Activated CD4-positive, alpha-beta T cell treated with anti-CD3 and anti-CD28 coated beads for 36 hours (primary cell): ENCODE measurements at regions not wholly inside any gene's neighbourhood (a gene's known extent, or its start where the extent isn't known, plus 50 kb on each side); places are given as distances from the start of the nearest gene placed in this dataset.

ENCODE experiments used
- ATAC-seq: fragments of 200-7000 bp; cut with Tn5 transposase; one replicate; pipeline ENCODE4 v1.10.0; 2021; ENCODE audit warnings: mild to moderate bottlenecking, moderate library complexity
- CTCF ChIA-PET: fragments of 350-600 bp; sonication (Branson Sonifier 250); formaldehyde crosslinking; loops from one replicate; lab custom pipeline; 2021; ENCODE audit warnings: antibody characterized with exemption; lab: Charles Lee
- POLR2A ChIA-PET: fragments of 350-600 bp; sonication (Branson Sonifier 250); formaldehyde crosslinking; loops from one replicate; lab custom pipeline; 2021; ENCODE audit warnings: antibody characterized with exemption, inconsistent platforms; lab: Charles Lee
- DNase-seq: peaks from one replicate; pipeline ENCODE4 v3.0.0-alpha.2; 2020
- H3K27ac Mint-ChIP-seq: one replicate; pipeline ENCODE4 v1.8.0; 2021; ENCODE audit warnings: mixed read lengths
- H3K27me3 Mint-ChIP-seq: one replicate; pipeline ENCODE4 v1.8.0; 2021; ENCODE audit warnings: mixed read lengths
- H3K36me3 Mint-ChIP-seq: one replicate; pipeline ENCODE4 v1.8.0; 2021; ENCODE audit warnings: low read depth, mixed read lengths
- H3K4me1 Mint-ChIP-seq: one replicate; pipeline ENCODE4 v1.8.0; 2021; ENCODE audit warnings: mixed read lengths
- H3K4me3 Mint-ChIP-seq: one replicate; pipeline ENCODE4 v1.8.0; 2021; ENCODE audit warnings: mild to moderate bottlenecking, moderate library complexity, mixed read lengths
- H3K9me3 Mint-ChIP-seq: one replicate; pipeline ENCODE4 v1.8.0; 2021; ENCODE audit warnings: low read depth, mixed read lengths
- intact Hi-C, 2 experiments: fragments of 100-400 bp; cut with DNase I in 1 of 2; cut with micrococcal nuclease in 1 of 2; formaldehyde crosslinking; loops; one replicate each; pipeline versions ENCODE4 v1.14.2 to v1.15.1; 2022 to 2024; cut with DNase I, micrococcal nuclease

DNA sequence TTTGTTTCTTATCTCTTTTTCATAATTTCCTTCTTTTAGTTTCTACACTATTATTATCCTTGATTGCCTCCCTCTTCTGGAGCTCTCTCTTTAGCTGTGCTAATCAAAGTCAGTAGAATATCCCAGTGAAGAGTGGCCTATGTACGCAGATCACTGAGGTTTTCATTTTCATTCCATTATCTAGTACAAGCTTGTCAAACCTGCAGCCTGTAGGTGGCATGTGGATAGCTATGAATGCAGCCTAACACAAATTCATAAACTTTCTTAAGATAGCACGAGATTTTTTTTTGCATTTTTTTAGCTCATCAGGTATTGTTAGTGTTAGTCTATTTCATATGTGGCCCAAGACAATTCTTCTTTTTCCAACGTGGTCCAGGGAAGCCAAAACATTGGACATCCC is 825.7 kb upstream of the MAP3K7 start:
- H3K4me1 Mint-ChIP-seq, result no peaks in the 10 kb centered on the region
- ChIA-PET CTCF (no interaction called here), POLR2A (no interaction called here)
- no peaks in the 10 kb centered on the region for H3K36me3 Mint-ChIP-seq
- ATAC-seq (no peak), DNase-seq (no peak)
- intact Hi-C loops, result no loop called here
- H3K27ac Mint-ChIP-seq, result no peak overlapping the region
- H3K27me3 Mint-ChIP-seq, result no peaks in the 10 kb centered on the region
- peaks cover 7% of the 10 kb centered on the region for H3K9me3 Mint-ChIP-seq
- H3K4me3 Mint-ChIP-seq, result no peak overlapping the region

DNA sequence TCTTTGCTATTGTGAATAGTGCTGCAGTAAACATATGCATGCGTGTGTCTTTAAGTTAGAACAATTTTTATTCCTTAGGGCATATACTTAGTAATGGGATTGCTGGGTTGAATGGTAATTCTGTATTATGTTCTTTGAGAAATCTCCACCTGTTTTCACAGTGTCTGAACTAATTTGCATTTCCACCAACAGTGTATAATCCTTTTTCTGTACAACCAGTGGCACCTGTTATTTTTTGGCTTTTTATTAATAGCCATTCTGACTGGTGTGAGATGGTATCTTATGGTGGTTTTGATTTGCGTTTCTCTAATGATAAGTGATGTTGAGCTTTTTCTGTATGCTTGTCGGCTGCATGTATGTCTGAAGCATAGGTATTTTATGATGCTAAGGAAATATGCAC is 820.8 kb upstream of the MAP3K7 start:
- no peaks in the 10 kb centered on the region for H3K4me1 Mint-ChIP-seq
- H3K36me3 Mint-ChIP-seq, result no peaks in the 10 kb centered on the region
- intact Hi-C loops, result no loop called here
- no peak overlapping the region for H3K4me3 Mint-ChIP-seq
- POLR2A ChIA-PET, result no interaction called here
- H3K27ac Mint-ChIP-seq, result no peak overlapping the region
- H3K27me3 Mint-ChIP-seq, result no peaks in the 10 kb centered on the region
- no peak for DNase-seq
- ATAC-seq, result no peak
- H3K9me3 Mint-ChIP-seq, result peaks cover 8% of the 10 kb centered on the region
- CTCF ChIA-PET, result no interaction called here

DNA sequence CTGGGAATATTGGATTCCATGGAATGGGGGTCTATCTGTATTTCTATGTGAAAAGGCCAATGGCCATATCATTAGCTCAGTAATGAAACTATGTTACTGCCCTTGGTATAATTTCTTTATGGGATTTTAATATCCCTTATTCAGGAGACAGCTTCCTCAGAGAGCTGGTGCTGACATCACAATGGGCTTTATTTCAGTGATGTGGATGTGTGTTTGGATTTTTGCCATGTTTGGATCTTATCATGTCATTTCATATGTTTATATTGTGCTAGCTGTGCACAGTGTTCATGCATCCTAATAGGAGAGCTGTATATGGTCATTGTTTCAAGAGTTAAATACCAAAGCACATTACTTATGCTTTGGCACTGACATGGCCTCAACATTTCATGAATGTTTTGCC is 806.1 kb upstream of the MAP3K7 start:
- POLR2A ChIA-PET, result no interaction called here
- no peak for ATAC-seq
- no peaks in the 10 kb centered on the region for H3K27me3 Mint-ChIP-seq
- intact Hi-C loops, result no loop called here
- peaks cover 10% of the 10 kb centered on the region for H3K9me3 Mint-ChIP-seq
- H3K4me1 Mint-ChIP-seq, result no peaks in the 10 kb centered on the region
- no peak overlapping the region for H3K4me3 Mint-ChIP-seq
- CTCF ChIA-PET, result no interaction called here
- no peak for DNase-seq
- H3K36me3 Mint-ChIP-seq, result no peaks in the 10 kb centered on the region
- no peak overlapping the region for H3K27ac Mint-ChIP-seq

DNA sequence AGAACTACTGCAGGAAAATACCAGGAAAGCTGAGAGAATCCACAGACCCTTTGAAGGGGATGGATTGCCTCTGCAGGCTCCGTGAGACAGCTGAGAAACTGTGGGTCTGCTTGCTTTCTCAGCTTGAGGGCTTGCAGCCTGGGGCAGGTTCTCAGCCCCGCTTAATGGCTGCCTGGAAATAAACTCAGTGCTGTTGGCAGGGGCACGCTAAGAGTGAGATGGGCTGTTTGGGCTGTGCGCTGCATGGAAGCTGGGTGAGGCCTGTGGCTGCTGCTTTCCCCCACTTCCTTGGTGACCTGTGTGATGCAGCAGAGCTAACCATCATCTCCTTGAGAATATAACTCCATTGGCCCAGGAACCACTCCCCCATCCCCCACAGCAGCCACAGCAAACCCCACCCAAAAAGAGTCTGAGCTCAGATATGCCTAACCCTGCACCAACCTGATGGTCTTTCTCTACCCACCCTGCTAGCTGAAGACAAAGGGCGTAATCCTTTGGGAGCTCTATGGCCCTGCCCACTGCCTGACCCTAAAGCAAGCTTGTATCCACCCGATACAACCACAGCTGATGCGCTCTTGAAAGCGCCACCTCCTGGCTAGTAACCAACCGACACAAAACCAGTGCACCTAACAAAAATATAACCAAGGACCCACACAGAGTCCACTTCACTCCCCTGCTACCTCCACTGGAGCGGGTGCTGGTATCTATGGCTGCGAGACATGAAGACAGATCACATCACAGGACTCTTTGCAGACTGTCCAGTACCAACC is 800.6 kb upstream of the MAP3K7 start:
- ATAC-seq (no peak), DNase-seq (no peak)
- CTCF ChIA-PET, result no interaction called here
- Mint-ChIP-seq H3K36me3 (no peaks in the 10 kb centered on the region), H3K27me3 (no peaks in the 10 kb centered on the region), H3K9me3 (peaks cover 14% of the 10 kb centered on the region), H3K4me1 (no peaks in the 10 kb centered on the region), H3K27ac (no peak overlapping the region), H3K4me3 (no peak overlapping the region)
- intact Hi-C loops, result no loop called here
- POLR2A ChIA-PET, result no interaction called here

DNA sequence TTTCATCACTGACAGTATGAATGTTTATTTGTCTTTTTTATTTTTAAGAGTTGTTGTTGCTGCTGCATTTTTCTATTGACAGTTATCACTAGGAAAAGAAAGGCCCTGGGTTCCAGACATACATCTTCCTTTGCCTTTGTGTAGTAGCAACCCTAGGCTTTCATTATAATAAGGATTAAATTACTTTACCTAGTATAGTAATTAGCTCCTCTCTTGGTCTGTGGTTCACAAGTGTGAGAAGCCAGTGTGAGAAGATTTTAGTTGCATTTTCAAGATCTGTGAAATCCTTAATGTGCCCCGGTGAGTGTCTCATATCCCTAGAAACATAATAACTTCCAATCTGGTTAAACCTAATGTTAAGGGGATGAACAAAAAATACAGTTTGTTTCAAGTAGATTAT is 799.3 kb upstream of the MAP3K7 start:
- Mint-ChIP-seq H3K27ac (no peak overlapping the region), H3K4me1 (no peaks in the 10 kb centered on the region), H3K27me3 (no peaks in the 10 kb centered on the region), H3K9me3 (peaks cover 7% of the 10 kb centered on the region), H3K36me3 (no peaks in the 10 kb centered on the region), H3K4me3 (no peak overlapping the region)
- ChIA-PET POLR2A (no interaction called here), CTCF (no interaction called here)
- DNase-seq, result no peak
- ATAC-seq, result no peak
- intact Hi-C loops, result no loop called here

DNA sequence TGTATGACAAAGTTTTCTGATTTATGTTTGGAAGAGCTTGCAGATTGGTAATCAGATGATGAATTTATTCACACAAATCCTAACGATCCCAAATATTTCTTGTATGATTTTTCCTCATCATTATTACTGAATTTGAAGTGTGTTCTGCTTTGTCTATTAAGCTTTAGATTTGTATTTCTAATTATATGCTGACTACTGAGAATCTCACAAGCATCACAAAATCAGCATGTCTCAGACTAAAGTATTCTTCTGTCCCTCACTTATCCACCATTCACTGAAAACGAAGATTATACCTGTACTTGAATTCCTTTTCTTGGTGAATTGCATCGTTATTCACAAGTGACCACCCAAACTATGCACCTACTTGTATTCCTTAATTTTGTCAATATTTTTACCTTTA is 796.3 kb upstream of the MAP3K7 start:
- Mint-ChIP-seq H3K4me1 (no peaks in the 10 kb centered on the region), H3K27ac (no peak overlapping the region), H3K36me3 (no peaks in the 10 kb centered on the region), H3K9me3 (peaks cover 6% of the 10 kb centered on the region), H3K4me3 (no peak overlapping the region), H3K27me3 (no peaks in the 10 kb centered on the region)
- intact Hi-C loops, result no loop called here
- DNase-seq, result no peak
- ChIA-PET CTCF (no interaction called here), POLR2A (no interaction called here)
- no peak for ATAC-seq

DNA sequence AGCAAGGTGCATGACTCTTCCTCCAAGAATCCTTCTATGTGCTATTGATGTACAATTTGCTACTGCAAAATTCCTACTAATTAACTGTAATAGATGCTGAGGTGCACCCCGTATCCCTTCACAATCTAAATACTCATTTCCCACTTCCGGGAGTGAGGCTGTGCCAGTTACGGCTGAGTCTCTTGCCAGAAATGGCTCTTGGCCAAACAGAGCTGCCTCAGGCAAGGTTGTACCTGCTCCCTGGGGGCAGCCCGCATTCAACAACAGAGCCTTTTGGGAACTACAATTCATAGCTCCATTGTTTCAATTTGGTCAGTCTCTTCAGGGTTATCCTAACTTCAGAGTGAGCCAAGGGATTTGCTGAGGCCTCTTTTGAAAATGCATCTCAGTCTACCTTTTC is 789.8 kb upstream of the MAP3K7 start:
- Mint-ChIP-seq H3K9me3 (no peaks in the 10 kb centered on the region), H3K27me3 (peaks cover 2% of the 10 kb centered on the region), H3K4me3 (no peak overlapping the region), H3K36me3 (no peaks in the 10 kb centered on the region), H3K27ac (no peak overlapping the region), H3K4me1 (no peaks in the 10 kb centered on the region)
- ATAC-seq, result no peak
- DNase-seq, result no peak
- ChIA-PET CTCF (no interaction called here), POLR2A (no interaction called here)
- intact Hi-C loops, result no loop called here

DNA sequence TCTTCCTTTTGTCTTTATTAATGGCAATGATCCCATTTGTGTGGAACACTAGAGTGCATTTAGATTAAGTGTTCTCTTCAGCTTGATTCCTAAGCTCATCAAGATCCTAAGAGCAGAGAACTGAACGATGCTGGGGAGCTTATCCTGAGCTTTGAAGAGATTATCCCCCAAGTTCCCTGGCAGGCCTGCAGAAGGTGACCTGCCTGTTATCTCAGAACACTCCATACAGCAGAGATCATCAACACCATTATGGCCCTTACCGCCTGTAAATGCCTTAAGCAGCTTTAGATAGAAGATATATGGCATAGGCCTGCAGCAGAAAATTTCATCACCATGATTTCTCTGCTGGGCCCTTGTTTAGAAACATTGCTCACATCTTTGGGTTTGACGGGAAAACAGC is 779.9 kb upstream of the MAP3K7 start:
- H3K4me1 Mint-ChIP-seq, result no peaks in the 10 kb centered on the region
- POLR2A ChIA-PET, result no interaction called here
- no peaks in the 10 kb centered on the region for H3K27me3 Mint-ChIP-seq
- no peak overlapping the region for H3K27ac Mint-ChIP-seq
- CTCF ChIA-PET, result interaction anchor here (1.0 kb wide), 1 partner anchor 29 kb away, joined by 3 read pairs; no protein-coding TSS in a partner anchor
- no peaks in the 10 kb centered on the region for H3K36me3 Mint-ChIP-seq
- intact Hi-C loops, result no loop called here
- ATAC-seq (no peak), DNase-seq (no peak)
- H3K9me3 Mint-ChIP-seq, result peaks cover 5% of the 10 kb centered on the region
- no peak overlapping the region for H3K4me3 Mint-ChIP-seq

DNA sequence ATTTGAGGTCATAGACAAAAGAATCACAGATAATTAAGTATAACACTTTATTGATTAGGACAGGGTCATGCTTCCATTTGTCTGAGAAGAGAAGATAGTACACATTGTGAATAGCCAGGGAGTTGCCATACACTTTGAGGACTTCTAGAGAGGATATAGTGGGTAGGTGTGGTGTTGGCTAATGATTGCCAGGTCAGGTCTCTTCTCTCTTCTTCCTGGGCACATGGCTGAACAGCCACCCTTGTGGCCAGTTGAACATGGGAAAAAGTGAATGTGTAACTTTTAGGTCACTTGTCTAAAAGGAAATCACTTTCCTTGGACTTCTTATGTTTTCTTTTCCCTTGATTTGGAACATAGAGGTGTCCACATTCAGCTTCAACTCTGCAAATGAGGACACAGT is 772.1 kb upstream of the MAP3K7 start:
- DNase-seq, result no peak
- CTCF ChIA-PET, result no interaction called here

DNA sequence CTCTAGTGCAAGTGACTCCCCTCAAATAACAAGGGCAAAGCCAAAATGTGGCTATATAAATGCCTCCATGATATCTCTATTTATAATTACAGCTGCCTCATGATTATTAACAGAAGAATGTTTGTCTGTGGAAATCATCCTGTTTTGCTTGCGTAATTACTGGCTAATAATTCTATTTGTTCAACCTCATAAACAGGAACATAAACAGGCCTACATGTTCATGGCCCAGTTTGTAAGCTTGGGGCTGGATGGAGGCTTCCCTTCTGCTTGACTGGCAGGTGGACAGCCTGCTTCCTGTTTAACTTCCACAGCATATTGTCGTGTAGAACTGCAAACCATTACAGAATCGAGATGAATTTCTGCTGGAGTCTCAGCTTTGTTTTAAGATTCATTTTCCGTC is 766.0 kb upstream of the MAP3K7 start:
- Mint-ChIP-seq H3K9me3 (no peaks in the 10 kb centered on the region), H3K4me1 (no peaks in the 10 kb centered on the region), H3K36me3 (no peaks in the 10 kb centered on the region), H3K27ac (no peak overlapping the region), H3K4me3 (no peak overlapping the region), H3K27me3 (no peaks in the 10 kb centered on the region)
- intact Hi-C loops, result no loop called here
- ChIA-PET POLR2A (no interaction called here), CTCF (no interaction called here)
- ATAC-seq, result no peak
- DNase-seq, result no peak

More for the DNA sequence above, 772.1 kb upstream of the MAP3K7 start:
- Mint-ChIP-seq H3K4me3 (no peak overlapping the region), H3K27me3 (no peaks in the 10 kb centered on the region), H3K27ac (no peak overlapping the region), H3K4me1 (no peaks in the 10 kb centered on the region), H3K9me3 (peaks cover under 1% of the 10 kb centered on the region), H3K36me3 (no peaks in the 10 kb centered on the region)
- POLR2A ChIA-PET, result no interaction called here
- intact Hi-C loops, result no loop called here
- ATAC-seq, result no peak

DNA sequence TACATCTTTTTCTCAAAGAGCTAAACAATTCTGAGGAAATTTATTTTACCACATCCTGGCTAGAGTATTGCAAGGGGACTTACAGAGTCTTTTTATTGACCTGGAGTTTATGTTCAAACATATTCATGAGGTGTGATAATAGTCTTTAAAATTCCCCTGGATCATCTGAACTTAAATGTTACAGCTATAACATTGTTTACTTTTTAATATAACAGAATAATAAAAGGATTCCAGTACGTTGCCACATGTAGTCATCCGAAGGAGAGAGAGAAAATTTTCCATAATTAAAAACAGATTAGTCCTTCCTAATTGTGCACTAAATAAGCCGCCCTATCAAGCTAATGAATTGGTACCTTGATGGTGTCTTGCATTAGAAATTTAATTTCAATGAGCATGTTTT is 765.4 kb upstream of the MAP3K7 start:
- no peak for DNase-seq
- no peaks in the 10 kb centered on the region for H3K4me1 Mint-ChIP-seq
- H3K4me3 Mint-ChIP-seq, result no peak overlapping the region
- no peaks in the 10 kb centered on the region for H3K27me3 Mint-ChIP-seq
- POLR2A ChIA-PET, result no interaction called here
- intact Hi-C loops, result no loop called here
- CTCF ChIA-PET, result no interaction called here
- no peak for ATAC-seq
- no peak overlapping the region for H3K27ac Mint-ChIP-seq
- no peaks in the 10 kb centered on the region for H3K36me3 Mint-ChIP-seq
- H3K9me3 Mint-ChIP-seq, result no peaks in the 10 kb centered on the region

DNA sequence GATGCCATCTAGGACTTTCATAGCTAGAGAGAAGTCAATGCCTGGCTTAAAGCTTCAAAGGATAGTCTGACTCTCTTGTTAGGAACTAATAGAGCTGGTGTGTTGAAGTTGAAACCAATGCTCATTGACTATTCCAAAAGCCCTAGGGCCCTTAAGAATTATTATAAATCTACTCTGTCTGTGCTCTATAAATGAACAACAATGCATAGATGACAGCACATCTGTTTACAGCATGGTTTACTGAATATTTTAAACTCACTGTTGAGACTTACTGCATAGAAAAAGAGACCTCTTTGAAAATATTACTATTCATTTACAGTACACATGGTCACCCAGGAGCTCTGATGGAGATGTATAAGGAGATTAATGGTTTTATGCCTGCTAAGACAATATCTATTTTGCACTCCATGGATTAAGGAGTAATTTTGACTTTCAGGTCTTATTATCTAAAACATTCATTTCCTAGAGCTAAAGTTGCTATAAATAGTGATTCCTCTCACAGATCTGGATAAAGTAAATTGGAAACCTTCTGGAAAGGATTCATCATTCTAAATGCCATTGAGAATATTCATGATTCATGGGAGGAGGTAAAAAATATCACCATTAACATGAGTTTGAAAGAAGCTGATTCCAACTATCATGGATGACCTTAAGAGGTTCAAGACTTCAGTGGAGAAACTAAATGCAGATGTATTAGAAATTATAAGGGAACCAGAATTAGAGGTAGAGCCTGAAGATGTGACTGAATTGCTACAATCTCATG is 763.5 kb upstream of the MAP3K7 start:
- ChIA-PET CTCF (no interaction called here), POLR2A (no interaction called here)
- ATAC-seq (no peak), DNase-seq (no peak)
- no peaks in the 10 kb centered on the region for H3K27me3 Mint-ChIP-seq
- H3K36me3 Mint-ChIP-seq, result no peaks in the 10 kb centered on the region
- H3K4me3 Mint-ChIP-seq, result no peak overlapping the region
- no peak overlapping the region for H3K27ac Mint-ChIP-seq
- no peaks in the 10 kb centered on the region for H3K4me1 Mint-ChIP-seq
- intact Hi-C loops, result no loop called here
- H3K9me3 Mint-ChIP-seq, result no peaks in the 10 kb centered on the region
